ENCODE measurements at regions not wholly inside any gene's neighbourhood (a gene's known extent, or its start where the extent isn't known, plus 50 kb on each side); places are given as distances from the start of the nearest gene placed in this dataset.

- Mint-ChIP-seq H3K27ac (no peak overlapping the region), H3K9me3 (no peaks in the 10 kb centered on the region), H3K4me1 (peaks cover 9% of the 10 kb centered on the region), H3K36me3 (no peaks in the 10 kb centered on the region), H3K4me3 (no peak overlapping the region), H3K27me3 (ENCODE audit: low read depth in 3 of 3) (peaks cover 2 to 3% (median 2%) of the 10 kb centered on the region in 3 donors)
- Histone ChIP-seq H3K9me3 (replicated peaks in 1 of 2; ENCODE audit: control insufficient read depth in 1 of 2, insufficient read depth in 1 of 2, low read length in 2 of 2) (no peaks in the 10 kb centered on the region), H3K4me3 (replicated peaks in 1 of 3; ENCODE audit: low read depth in 2 of 3, low read length in 3 of 3) (no peak overlapping the region), H4K20me1 (ENCODE audit: insufficient read depth, low read length) (no peaks in the 10 kb centered on the region), H2AFZ (ENCODE audit: insufficient read depth, low read depth, low read length, poor library complexity, severe bottlenecking) (no peak overlapping the region), H3K79me2 (ENCODE audit: insufficient read depth, low read length) (no peaks in the 10 kb centered on the region), H3K27me3 (ENCODE audit: control insufficient read depth in 2 of 2, insufficient read depth in 2 of 2, low read length in 2 of 2) (no peaks in the 10 kb centered on the region), H3K27ac (ENCODE audit: low read depth in 1 of 2, low read length in 2 of 2) (no peak overlapping the region), H3K36me3 (replicated peaks in 1 of 2; ENCODE audit: control insufficient read depth in 1 of 2, insufficient read depth in 2 of 2, low read length in 2 of 2) (no peaks in the 10 kb centered on the region), H3K9ac (ENCODE audit: insufficient read depth, low read length, poor library complexity, severe bottlenecking) (no peak overlapping the region), H3K4me1 (ENCODE audit: control insufficient read depth in 1 of 2, insufficient read depth in 2 of 2, low read length in 2 of 2) (peaks cover 6 to 7% of the 10 kb centered on the region in 2 donors), H3K4me2 (replicated peaks; ENCODE audit: extremely low read depth, low read length, poor library complexity, severe bottlenecking) (no peak overlapping the region)
- DNase-seq: no peak
- 100% methylated on average over 5 of the region's 8 CpGs for WGBS (ENCODE audit: insufficient coverage)
- intact Hi-C loops (cut with micrococcal nuclease): no loop called here
- TF ChIP-seq CTCF (IDR thresholded peaks at IDR 0.05): no peak
Observed at GRCh38 chr9:89698411-89699005, 93.7 kb downstream of the GADD45G start.

GRCh38 chr9:89699646-89700045 is 94.8 kb downstream of the GADD45G start:
- peaks cover 2 to 4% (median 3%) of the 10 kb centered on the region in 3 donors for H3K27me3 Mint-ChIP-seq (ENCODE audit: low read depth in 3 of 3)
- H3K9me3 Mint-ChIP-seq: no peaks in the 10 kb centered on the region
- Histone ChIP-seq H3K4me3 (replicated peaks in 1 of 3; ENCODE audit: low read depth in 2 of 3, low read length in 3 of 3) (no peak overlapping the region), H3K36me3 (replicated peaks in 1 of 2; ENCODE audit: control insufficient read depth in 1 of 2, insufficient read depth in 2 of 2, low read length in 2 of 2) (no peaks in the 10 kb centered on the region), H3K9ac (ENCODE audit: insufficient read depth, low read length, poor library complexity, severe bottlenecking) (no peak overlapping the region), H3K27ac (ENCODE audit: low read depth in 1 of 2, low read length in 2 of 2) (no peak overlapping the region), H4K20me1 (ENCODE audit: insufficient read depth, low read length) (no peaks in the 10 kb centered on the region), H3K4me1 (ENCODE audit: control insufficient read depth in 1 of 2, insufficient read depth in 2 of 2, low read length in 2 of 2) (peaks cover 6 to 7% of the 10 kb centered on the region in 2 donors), H3K4me2 (replicated peaks; ENCODE audit: extremely low read depth, low read length, poor library complexity, severe bottlenecking) (no peak overlapping the region), H2AFZ (ENCODE audit: insufficient read depth, low read depth, low read length, poor library complexity, severe bottlenecking) (no peak overlapping the region), H3K9me3 (replicated peaks in 1 of 2; ENCODE audit: control insufficient read depth in 1 of 2, insufficient read depth in 1 of 2, low read length in 2 of 2) (no peaks in the 10 kb centered on the region), H3K79me2 (ENCODE audit: insufficient read depth, low read length) (no peaks in the 10 kb centered on the region), H3K27me3 (ENCODE audit: control insufficient read depth in 2 of 2, insufficient read depth in 2 of 2, low read length in 2 of 2) (no peaks in the 10 kb centered on the region)
- no peaks in the 10 kb centered on the region for H3K36me3 Mint-ChIP-seq
- no peak overlapping the region for H3K27ac Mint-ChIP-seq
- DNase-seq: no peak
- intact Hi-C loops (cut with micrococcal nuclease): no loop called here
- peaks cover 11% of the 10 kb centered on the region for H3K4me1 Mint-ChIP-seq
- TF ChIP-seq CTCF (IDR thresholded peaks at IDR 0.05): no peak
- H3K4me3 Mint-ChIP-seq: no peak overlapping the region
- WGBS (ENCODE audit: insufficient coverage): 96% methylated on average over 11 of the region's 11 CpGs
